ENCODE measurements at regions not wholly inside any gene's neighbourhood (a gene's known extent, or its start where the extent isn't known, plus 50 kb on each side); places are given as distances from the start of the nearest gene placed in this dataset.

GRCh38 chr4:7118013-7118832 is 50.4 kb upstream of the GRPEL1 start:
- H3K27ac ChIP-seq = no peak overlapping the region
- H3K36me3 ChIP-seq = no peaks in the 10 kb centered on the region
- H3K9me3 ChIP-seq = no peaks in the 10 kb centered on the region
- H3K4me1 ChIP-seq = no peaks in the 10 kb centered on the region
- intact Hi-C loops (cut with DNase I) = no loop called here
- H3K27me3 ChIP-seq = no peaks in the 10 kb centered on the region
- no peak for TF ChIP-seq POLR2AphosphoS5 (IDR thresholded peaks at IDR 0.05; ENCODE audit: insufficient read depth in 1 of 2, low read depth in 1 of 2)
- TF ChIP-seq CTCF (IDR thresholded peaks at IDR 0.05) = no peak
- no peak for TF ChIP-seq POLR2A (IDR thresholded peaks at IDR 0.05)
- no peak overlapping the region for H3K4me3 ChIP-seq
- no peak for DNase-seq (ENCODE audit: extremely low spot score in 2 of 2)

Data from vagina (tissue), 2 donors.